ENCODE measurements at regions not wholly inside any gene's neighbourhood (a gene's known extent, or its start where the extent isn't known, plus 50 kb on each side); places are given as distances from the start of the nearest gene placed in this dataset.

- TF ChIP-seq, protein P1, sequence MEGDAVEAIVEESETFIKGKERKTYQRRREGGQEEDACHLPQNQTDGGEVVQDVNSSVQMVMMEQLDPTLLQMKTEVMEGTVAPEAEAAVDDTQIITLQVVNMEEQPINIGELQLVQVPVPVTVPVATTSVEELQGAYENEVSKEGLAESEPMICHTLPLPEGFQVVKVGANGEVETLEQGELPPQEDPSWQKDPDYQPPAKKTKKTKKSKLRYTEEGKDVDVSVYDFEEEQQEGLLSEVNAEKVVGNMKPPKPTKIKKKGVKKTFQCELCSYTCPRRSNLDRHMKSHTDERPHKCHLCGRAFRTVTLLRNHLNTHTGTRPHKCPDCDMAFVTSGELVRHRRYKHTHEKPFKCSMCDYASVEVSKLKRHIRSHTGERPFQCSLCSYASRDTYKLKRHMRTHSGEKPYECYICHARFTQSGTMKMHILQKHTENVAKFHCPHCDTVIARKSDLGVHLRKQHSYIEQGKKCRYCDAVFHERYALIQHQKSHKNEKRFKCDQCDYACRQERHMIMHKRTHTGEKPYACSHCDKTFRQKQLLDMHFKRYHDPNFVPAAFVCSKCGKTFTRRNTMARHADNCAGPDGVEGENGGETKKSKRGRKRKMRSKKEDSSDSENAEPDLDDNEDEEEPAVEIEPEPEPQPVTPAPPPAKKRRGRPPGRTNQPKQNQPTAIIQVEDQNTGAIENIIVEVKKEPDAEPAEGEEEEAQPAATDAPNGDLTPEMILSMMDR (conservative IDR thresholded peaks at IDR 0.05; ENCODE audit: low read length) = no peak
- no peak for TF ChIP-seq EZH2phosphoT487 (IDR thresholded peaks at IDR 0.05; ENCODE audit: borderline replicate concordance)
Measured at GRCh38 chr5:175336781-175337180, 107.2 kb downstream of the DRD1 start.
